K562 (cell line): ENCODE measurements at regions not wholly inside any gene's neighbourhood (a gene's known extent, or its start where the extent isn't known, plus 50 kb on each side); places are given as distances from the start of the nearest gene placed in this dataset.

ENCODE experiments used
- ATAC-seq: fragments of 200-7000 bp; cut with Tn5 transposase; 3 replicates; pipeline ENCODE4 v1.9.1; 2020; ENCODE audit warnings: moderate library complexity
- BruUV-seq: library from RNA; stranded (reverse); fragments of 400-500 nt; replicated peaks from 2 replicates; lab custom pipeline; 2021; lab: Mats Ljungman, UMichigan
- CTCF ChIA-PET: fragments of 300-600 bp; formaldehyde crosslinking; extraction: SDS; loops from one replicate; lab custom pipeline; 2021; ENCODE audit warnings: low intra/inter-chr PET ratio; lab: Yijun Ruan, JAX
- POLR2A ChIA-PET: fragments of 300-600, 350-650 bp; sonication (Branson Sonifier 250); formaldehyde crosslinking; extraction: SDS; loops from one replicate; lab custom pipeline; 2021; ENCODE audit warnings: antibody characterized with exemption, inconsistent platforms; lab: Yijun Ruan, JAX
- DNase-seq, 4 experiments: peaks; one replicate each; pipeline versions ENCODE4 v3.0.0 to v3.0.0-alpha.2; 2011 to 2018; ENCODE audit warnings: low spot score in 3 of 4, mixed read lengths in 3 of 4; ENCODE audit errors: extremely low read depth in 1 of 4
- FAIRE-seq: peaks from 2 replicates; lab custom pipeline; 2011; peaks lifted over from hg19 to GRCh38; lab: Jason Lieb, UNC
- H2AFZ ChIP-seq: 2 replicates; pipeline ENCODE4 v1.6.0; 2011; ENCODE audit warnings: low read depth, low read length, control low read depth, inconsistent platforms
- H3K27ac ChIP-seq: fragments of 200-600 bp; 3 replicates; pipeline ENCODE4 v1.8.0; 2011; ENCODE audit warnings: low read depth, mild to moderate bottlenecking, control low read depth, inconsistent platforms, low read length, moderate library complexity, mixed read lengths; ENCODE audit errors: extremely low read depth
- H3K27me3 ChIP-seq, 2 experiments: fragments of 300-600 bp in 1 of 2; 2 replicates in 1 of 2; 3 replicates in 1 of 2; pipeline versions ENCODE4 v1.6.0 to v1.8.0; 2011; ENCODE audit warnings: inconsistent platforms in 2 of 2, low read length in 2 of 2, mild to moderate bottlenecking in 1 of 2, mixed read lengths in 1 of 2, moderate library complexity in 1 of 2; ENCODE audit not compliant: control insufficient read depth in 2 of 2, insufficient read depth in 2 of 2
- H3K36me3 ChIP-seq: fragments of 300-600 bp; 3 replicates; pipeline ENCODE4 v1.8.0; 2011; ENCODE audit warnings: mild to moderate bottlenecking, low read length, inconsistent platforms; ENCODE audit not compliant: control insufficient read depth, insufficient read depth
- H3K4me1 ChIP-seq, 2 experiments: fragments of 200-600 bp in 1 of 2; replicated peaks in 1 of 2; 2 replicates in 1 of 2; 3 replicates in 1 of 2; pipeline versions ENCODE4 v1.5.1 to v1.8.0; 2011; ENCODE audit warnings: inconsistent platforms in 2 of 2, low read length in 2 of 2, mild to moderate bottlenecking in 1 of 2, mixed read lengths in 1 of 2, moderate library complexity in 1 of 2; ENCODE audit not compliant: control insufficient read depth in 2 of 2, insufficient read depth in 2 of 2
- H3K4me2 ChIP-seq: 2 replicates; pipeline ENCODE4 v1.6.1; 2011; ENCODE audit warnings: low read length, control low read depth, inconsistent platforms, mixed read lengths; ENCODE audit not compliant: insufficient read depth
- H3K4me3 ChIP-seq: fragments of 200-600 bp; sonication (generic), shearing (Covaris generic); 2 replicates; pipeline ENCODE4 v1.5.1; 2016; ENCODE audit warnings: control low read depth, inconsistent platforms
- H3K79me2 ChIP-seq: fragments of 200-600 bp; 3 replicates; pipeline ENCODE4 v1.8.0; 2011; ENCODE audit warnings: low read length, inconsistent platforms; ENCODE audit not compliant: control insufficient read depth, insufficient read depth
- H3K9ac ChIP-seq, 2 experiments: 2 replicates each; pipeline versions ENCODE4 v1.6.0 to v1.6.1; 2011; ENCODE audit warnings: low read depth in 2 of 2, low read length in 2 of 2, control low read depth in 1 of 2, inconsistent platforms in 1 of 2, mild to moderate bottlenecking in 1 of 2, mixed read lengths in 1 of 2; ENCODE audit not compliant: insufficient read depth in 1 of 2
- H3K9me1 ChIP-seq: one replicate; pipeline ENCODE4 v1.6.0; 2011; ENCODE audit warnings: inconsistent platforms, mild to moderate bottlenecking, low read length, moderate library complexity; ENCODE audit not compliant: control insufficient read depth, insufficient read depth
- H3K9me3 ChIP-seq: replicated peaks from 2 replicates; pipeline ENCODE4 v1.5.1; 2011; ENCODE audit warnings: low read depth, low read length, inconsistent platforms; ENCODE audit not compliant: control insufficient read depth, insufficient read depth
- H4K20me1 ChIP-seq: replicated peaks from 2 replicates; pipeline ENCODE4 v1.6.1; 2011; ENCODE audit warnings: low read length, inconsistent platforms, mixed read lengths; ENCODE audit not compliant: control insufficient read depth, insufficient read depth
- ATF3 ChIP-seq, 2 experiments: fragments of 450-650 bp in 1 of 2; sonication (generic) in 1 of 2; formaldehyde crosslinking in 1 of 2; IDR thresholded peaks in 1 of 2; conservative IDR thresholded peaks in 1 of 2; 2 replicates each; pipeline versions ENCODE4 v1.6.1 to v1.8.1; 2016 to 2023; ENCODE audit warnings: mild to moderate bottlenecking in 2 of 2, moderate library complexity in 2 of 2, inconsistent platforms in 1 of 2, missing genetic modification reagents in 1 of 2
- BACH1 ChIP-seq: fragments of 200-800 bp; sonication (Bioruptor generic); IDR thresholded peaks from 2 replicates; pipeline ENCODE4 v1.6.1; 2016; ENCODE audit warnings: missing genetic modification characterization, missing compliant biosample characterization
- CHD1 ChIP-seq: fragments of 200-600 bp; sonication (generic); IDR thresholded peaks from one replicate; pipeline ENCODE4 v1.6.1; 2012; ENCODE audit warnings: mild to moderate bottlenecking, moderate library complexity, low read length, inconsistent platforms
- CLOCK ChIP-seq: fragments of 250-450 bp; sonication (Bioruptor Pico); IDR thresholded peaks from 2 replicates; pipeline ENCODE4 v1.4.0; 2020; ENCODE audit warnings: mild to moderate bottlenecking, moderate library complexity, borderline replicate concordance
- ELF2 ChIP-seq: fragments of 250-450 bp; sonication (Bioruptor Pico); IDR thresholded peaks from 2 replicates; pipeline ENCODE4 v1.5.0; 2021; ENCODE audit warnings: mild to moderate bottlenecking
- HMG20B ChIP-seq: fragments of 250-450 bp; sonication (Bioruptor Pico); IDR thresholded peaks from 2 replicates; pipeline ENCODE4 v1.5.0; 2021; ENCODE audit warnings: mild to moderate bottlenecking
- HOMEZ ChIP-seq: fragments of 250-450 bp; sonication (Bioruptor Pico); IDR thresholded peaks from 2 replicates; pipeline ENCODE4 v1.4.0; 2020; ENCODE audit warnings: mild to moderate bottlenecking, moderate library complexity
- HSF4 ChIP-seq: fragments of 250-450 bp; sonication (Bioruptor Pico); IDR thresholded peaks from 2 replicates; pipeline ENCODE4 v2.1.2; 2022; ENCODE audit warnings: mild to moderate bottlenecking, moderate library complexity, borderline replicate concordance
- KLF6 ChIP-seq: fragments of 250-450 bp; sonication (Bioruptor Pico); IDR thresholded peaks from 2 replicates; pipeline ENCODE4 v1.4.0; 2020; ENCODE audit warnings: mild to moderate bottlenecking, moderate library complexity, borderline replicate concordance
- LCOR ChIP-seq: sonication (generic); formaldehyde crosslinking; IDR thresholded peaks from 2 replicates; pipeline ENCODE4 v1.8.0; 2022; ENCODE audit warnings: mild to moderate bottlenecking, missing genetic modification reagents
- RAD21 ChIP-seq, 2 experiments: fragments of 250-450 bp in 1 of 2; fragments of 450-650 bp in 1 of 2; sonication (Bioruptor Pico) in 1 of 2; formaldehyde crosslinking in 1 of 2; IDR thresholded peaks in 1 of 2; conservative IDR thresholded peaks in 1 of 2; 2 replicates each; pipeline versions ENCODE4 v1.4.0 to v1.8.0; 2020 to 2022; ENCODE audit warnings: mild to moderate bottlenecking in 2 of 2, moderate library complexity in 1 of 2
- RBM25 ChIP-seq: fragments of 200-400 bp; formaldehyde crosslinking; IDR thresholded peaks from 2 replicates; pipeline ENCODE4 v1.6.1; 2018; ENCODE audit warnings: low read length, low read depth, moderate library complexity; ENCODE audit not compliant: severe bottlenecking
- ZKSCAN1 ChIP-seq: fragments of 150-350 bp; IDR thresholded peaks from 2 replicates; pipeline ENCODE4 v1.6.1; 2016; ENCODE audit warnings: low read depth, low read length
- ZNF263 ChIP-seq: sonication (generic); formaldehyde crosslinking; IDR thresholded peaks from 2 replicates; pipeline ENCODE4 v1.8.0; 2022; ENCODE audit warnings: mild to moderate bottlenecking, missing genetic modification reagents, borderline replicate concordance
- WGBS: fragments of 100-300 bp; shearing (Covaris generic); methylation state at CpG from one replicate; pipeline ENCODE4 v1.1.6; 2016; ENCODE audit warnings: low coverage, mixed read lengths; ENCODE audit not compliant: insufficient coverage; ENCODE audit errors: missing lambda C conversion rate; 5-methylcytosine and 5-hydroxymethylcytosine counted together
- in situ Hi-C: fragments of 300-500 bp; cut with MboI; formaldehyde crosslinking; loops from 4 replicates; pipeline ENCODE4 v1.15.0; 2018; ENCODE audit warnings: inconsistent platforms, mixed read lengths
- intact Hi-C: fragments of 100-400 bp; cut with micrococcal nuclease; formaldehyde crosslinking; loops from 2 replicates; pipeline ENCODE4 v1.14.2; 2022

GRCh38 chr10:37563107-37563714, 294.2 kb downstream of the ZNF248 start:
- DNase-seq (no peak), ATAC-seq (no peak), FAIRE-seq (no peak)
- POLR2A ChIA-PET: no interaction called here
- no TSS peak for BruUV-seq
- H3K9ac ChIP-seq: no peak overlapping the region
- no peak overlapping the region for H3K27ac ChIP-seq
- H3K4me3 ChIP-seq: no peak overlapping the region
- 0% methylated on average over 1 of the region's 1 CpG for WGBS
- TF ChIP-seq HOMEZ (CRISPR knock-in tag) (no peak), BACH1 (tag) (no peak), RBM25 (no peak), LCOR (CRISPR knock-in tag) (no peak), RAD21 (CRISPR knock-in tag; conservative IDR thresholded peaks at IDR 0.05 in 1 of 2, IDR thresholded peaks at IDR 0.05 in 1 of 2) (no peak), HSF4 (CRISPR knock-in tag) (no peak), CLOCK (CRISPR knock-in tag) (no peak), KLF6 (CRISPR knock-in tag) (no peak), ATF3 (IDR thresholded peaks at IDR 0.05) (no peak), ATF3 (CRISPR knock-in tag; conservative IDR thresholded peaks at IDR 0.05) (no peak), ZNF263 (CRISPR knock-in tag) (no peak), ELF2 (no peak), HMG20B (no peak), CHD1 (no peak), ZKSCAN1 (no peak)
- in situ Hi-C loops (no loop called here), intact Hi-C loops (no loop called here)
- H3K4me2 ChIP-seq: no peak overlapping the region
- no peaks in the 10 kb centered on the region for H3K36me3 ChIP-seq
- no peaks in the 10 kb centered on the region for H3K79me2 ChIP-seq
- no peak overlapping the region for H2AFZ ChIP-seq
- no peaks in the 10 kb centered on the region for H4K20me1 ChIP-seq
- no peaks in the 10 kb centered on the region for H3K9me1 ChIP-seq
- H3K27me3 ChIP-seq: no peaks in the 10 kb centered on the region
- H3K4me1 ChIP-seq: no peaks in the 10 kb centered on the region
- H3K9me3 ChIP-seq: no peaks in the 10 kb centered on the region
- CTCF ChIA-PET: no interaction called here
